HuH-7.5 (cell line): ENCODE measurements at regions not wholly inside any gene's neighbourhood (a gene's known extent, or its start where the extent isn't known, plus 50 kb on each side); places are given as distances from the start of the nearest gene placed in this dataset.

ENCODE experiments used
- DNase-seq: peaks from one replicate; pipeline ENCODE4 v3.0.0; 2011; ENCODE audit warnings: low spot score

DNA sequence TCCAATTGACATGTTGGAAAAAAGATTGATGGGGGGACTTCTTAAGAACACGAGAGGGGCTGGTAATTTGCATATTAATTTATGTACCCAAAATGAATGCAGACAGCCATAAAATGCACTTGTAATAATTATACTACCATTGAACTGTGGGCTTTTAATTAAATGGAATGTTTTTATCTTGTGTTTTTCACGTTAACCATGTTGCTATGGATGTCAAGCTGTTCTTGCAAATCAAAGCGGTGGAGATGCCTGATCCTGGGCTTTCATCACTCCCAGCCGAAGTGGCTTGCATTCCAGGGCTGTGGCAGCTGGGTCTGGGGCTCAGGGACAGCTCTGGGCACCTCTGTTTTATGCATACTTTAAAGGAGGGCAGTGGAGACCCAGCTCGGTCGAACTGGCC, 179.4 kb upstream of the TMTC4 start:
- DNase-seq, result no peak

DNA sequence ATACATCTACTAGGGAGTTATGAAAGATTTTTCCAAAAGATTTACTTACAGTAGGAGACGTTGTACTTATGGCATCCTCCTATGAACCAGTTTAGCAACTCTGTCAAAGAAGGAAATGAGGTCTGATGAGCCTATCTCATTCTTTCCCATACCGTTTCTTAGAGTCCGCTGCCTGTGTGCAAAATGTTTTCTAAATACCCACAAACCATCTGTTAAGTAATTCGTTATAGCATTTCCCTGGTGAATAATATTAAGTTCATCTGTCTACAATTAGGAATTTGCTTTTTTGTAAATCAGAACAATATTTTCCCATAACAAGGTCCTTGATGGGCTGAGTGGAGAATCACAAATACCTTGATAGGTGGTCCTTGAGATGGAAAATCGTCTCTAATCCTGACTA, 178.8 kb upstream of the TMTC4 start:
- no peak for DNase-seq

DNA sequence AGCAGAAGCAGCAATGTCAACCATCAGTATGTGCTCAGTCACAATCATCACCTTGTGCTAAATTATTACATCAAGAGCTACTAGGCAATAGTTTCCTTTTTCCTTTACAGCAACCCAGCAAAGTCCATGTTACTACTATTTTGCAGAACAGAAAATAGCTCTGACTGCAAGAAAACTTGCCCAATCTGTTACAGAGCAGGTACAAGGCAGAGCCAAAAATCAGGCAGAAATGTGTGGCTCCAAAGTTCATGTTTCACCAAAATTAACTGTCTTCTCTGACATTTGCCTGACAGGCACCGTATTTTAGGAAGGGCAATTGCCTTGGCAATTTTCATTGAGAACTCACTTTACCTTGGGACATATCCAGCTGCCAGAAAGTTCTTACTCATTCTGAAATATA, 177.6 kb upstream of the TMTC4 start:
- no peak for DNase-seq

DNA sequence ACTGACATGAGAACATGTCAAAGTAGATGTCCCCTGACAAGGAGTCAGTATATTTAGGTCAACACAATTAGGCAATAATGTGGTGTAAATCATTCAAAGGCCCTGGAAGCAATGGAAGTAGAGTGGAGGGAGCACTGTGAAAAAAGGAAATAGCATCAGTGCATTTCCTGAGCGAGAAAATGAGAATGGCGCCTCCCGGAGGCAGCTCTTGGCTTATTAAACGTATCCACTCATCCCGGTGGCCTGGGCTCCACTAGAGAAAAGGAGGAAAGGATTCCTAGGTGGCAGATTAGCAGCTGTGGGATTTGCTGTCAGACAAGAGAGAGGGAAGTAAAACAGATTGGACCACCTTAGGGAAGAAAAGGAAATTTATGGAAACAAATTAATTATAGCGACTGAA, 173.7 kb upstream of the TMTC4 start:
- DNase-seq, result no peak

DNA sequence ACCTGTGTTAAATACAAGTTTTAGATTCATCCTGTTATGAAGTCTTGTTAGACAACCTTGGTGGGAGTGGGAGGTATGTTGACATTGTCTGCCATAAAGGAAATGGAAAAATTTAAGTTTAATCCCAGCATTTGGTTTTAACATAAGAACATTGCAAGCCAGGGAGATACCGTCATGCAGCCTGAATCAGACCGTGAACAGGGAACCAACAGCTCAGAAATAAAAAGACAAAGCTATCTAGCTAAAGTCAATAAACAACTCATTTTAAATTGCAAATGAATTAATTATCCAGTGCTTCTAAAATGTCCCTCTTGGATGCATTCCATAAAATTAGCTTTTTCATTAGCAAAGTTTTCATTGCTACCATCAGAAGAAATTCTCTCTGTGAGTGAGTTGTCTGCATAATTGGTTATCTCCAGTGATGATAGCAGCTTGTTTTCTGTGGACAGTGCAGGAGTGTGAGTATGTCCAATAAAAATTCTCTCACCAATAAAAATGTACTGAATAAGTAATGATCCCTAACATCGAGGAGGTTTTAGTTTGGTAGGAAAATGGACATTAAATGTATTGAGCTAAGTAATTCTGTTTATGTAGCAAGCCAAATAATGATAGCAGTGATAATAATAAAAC, 170.6 kb upstream of the TMTC4 start:
- no peak for DNase-seq

DNA sequence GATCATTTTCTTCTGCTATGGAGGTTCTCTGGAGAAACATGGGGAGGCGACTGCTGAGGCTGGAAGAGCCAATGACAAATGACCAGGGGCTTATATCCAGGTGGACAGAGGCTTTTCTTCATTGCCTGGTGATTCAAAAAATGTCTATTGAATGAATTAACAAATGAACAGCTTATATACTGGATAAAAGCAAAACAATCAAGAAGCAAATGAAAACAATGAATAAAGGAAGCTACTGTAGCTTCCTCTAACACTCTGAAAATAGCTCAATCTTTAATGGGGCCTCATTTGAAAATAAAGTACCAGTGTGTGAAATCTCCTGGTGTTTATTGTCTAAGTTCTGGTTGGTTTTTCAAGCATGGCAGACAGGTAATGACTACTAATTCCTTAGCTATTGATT, 167.5 kb upstream of the TMTC4 start:
- no peak for DNase-seq

DNA sequence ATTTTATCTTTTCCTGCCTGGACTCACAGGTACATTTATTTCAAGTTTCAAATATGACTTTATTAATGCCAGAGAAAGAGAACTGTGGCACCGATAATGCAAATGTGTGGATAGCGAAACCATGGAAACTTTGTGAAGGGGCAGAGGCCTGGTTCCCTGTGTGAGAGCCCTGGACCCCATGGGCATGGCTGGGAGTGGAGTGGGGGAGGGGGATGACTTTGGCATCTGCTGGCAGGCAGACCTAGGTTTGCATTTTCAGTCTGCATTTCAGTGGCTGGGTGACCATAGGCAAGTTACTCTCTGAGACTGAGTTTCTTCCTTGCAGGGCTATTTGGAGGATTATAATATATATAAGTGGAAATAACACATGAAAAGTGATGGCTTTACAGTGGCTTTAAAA, 163.8 kb upstream of the TMTC4 start:
- DNase-seq, result no peak

DNA sequence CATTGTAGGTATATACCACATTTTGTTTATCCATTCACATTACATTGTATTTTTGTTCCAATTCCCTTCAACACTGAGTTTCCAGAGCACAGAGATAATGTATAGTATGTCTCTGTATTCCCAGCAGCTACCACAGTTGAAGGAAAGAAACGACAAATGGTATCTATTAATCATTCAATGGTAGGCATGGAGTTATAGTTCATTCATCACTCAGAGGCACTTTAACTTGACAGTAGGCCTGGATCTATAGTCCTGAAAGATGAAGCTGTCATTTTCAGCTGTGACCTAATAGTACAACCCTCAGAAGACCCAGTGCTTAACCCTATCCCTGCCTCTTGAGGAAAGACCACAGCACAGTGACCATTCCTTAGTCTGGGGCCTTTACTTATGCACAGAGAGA, 163.0 kb upstream of the TMTC4 start:
- no peak for DNase-seq

DNA sequence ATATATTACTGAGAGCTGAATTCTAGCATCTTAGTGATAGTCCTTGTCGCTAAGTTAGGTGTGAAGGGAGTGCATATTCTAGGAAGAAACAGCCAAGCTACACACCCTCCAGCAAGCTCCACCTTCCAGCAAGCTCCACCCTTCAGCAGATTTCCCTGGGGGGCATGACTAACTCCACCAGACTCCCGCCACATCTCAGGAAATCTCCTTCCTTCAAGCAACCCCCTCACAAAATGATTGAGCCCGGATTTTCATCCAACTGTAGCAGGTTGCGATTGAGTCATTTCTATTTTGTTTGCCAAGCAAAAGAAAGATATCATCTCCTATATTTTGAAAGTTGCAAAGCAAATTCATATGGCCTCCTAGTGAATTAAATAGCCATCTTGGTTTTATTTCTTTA, 162.1 kb upstream of the TMTC4 start:
- no peak for DNase-seq

DNA sequence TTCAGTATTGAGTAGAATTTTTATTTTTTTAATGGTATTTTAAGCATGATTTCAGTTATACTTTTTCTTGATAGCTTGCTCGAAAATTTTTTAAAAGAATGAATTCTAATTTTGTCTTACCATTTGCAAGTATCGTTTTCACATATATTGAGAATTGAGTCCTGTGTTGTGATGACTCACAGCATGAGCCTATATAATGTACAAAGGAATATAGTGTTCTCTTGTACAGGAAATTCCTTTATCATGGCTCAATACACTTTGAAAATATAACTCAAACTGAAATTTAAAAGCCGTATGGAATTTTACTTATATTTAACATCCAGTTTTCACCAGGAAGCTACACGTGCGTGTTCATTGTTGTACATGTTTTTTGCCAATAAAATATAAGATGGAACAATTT, 161.1 kb upstream of the TMTC4 start:
- DNase-seq, result no peak

DNA sequence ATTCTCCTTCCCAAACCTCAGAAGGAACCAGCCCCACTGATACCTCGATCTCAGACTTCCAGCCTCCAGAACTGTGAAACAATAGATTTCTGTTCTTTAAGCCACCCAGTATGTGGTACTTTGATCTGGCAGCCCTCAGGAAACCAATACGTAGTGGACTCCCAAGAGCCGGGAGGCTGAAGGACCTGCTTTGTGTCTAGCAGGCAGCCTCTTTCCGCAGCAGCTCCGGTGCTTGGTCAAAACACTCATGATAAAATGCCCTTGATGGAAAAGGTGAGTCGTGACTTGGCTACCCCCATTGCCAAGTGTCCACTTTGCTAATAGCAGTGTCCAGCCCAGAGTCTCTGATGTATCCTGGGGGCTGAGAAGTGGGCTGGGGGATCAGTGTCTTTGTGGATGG, 158.8 kb upstream of the TMTC4 start:
- DNase-seq, result no peak

DNA sequence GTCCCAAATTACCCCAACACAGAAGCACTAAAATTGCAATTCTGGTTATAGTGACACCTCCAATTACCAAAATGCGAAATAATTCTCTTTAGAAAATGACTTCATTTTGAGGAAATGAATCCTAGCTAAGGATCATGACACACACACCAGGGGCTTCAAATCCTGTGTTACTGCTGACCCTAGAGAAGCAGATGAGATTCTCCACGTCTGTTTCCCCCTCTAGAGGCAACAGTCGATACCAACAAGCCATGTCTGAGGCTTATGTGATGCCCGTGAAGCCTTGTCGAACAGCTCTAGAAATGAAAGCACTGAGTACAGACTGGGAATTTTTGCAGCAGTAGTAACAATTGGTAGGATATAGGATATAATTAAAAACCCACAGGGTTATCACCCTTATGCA, 153.6 kb upstream of the TMTC4 start:
- DNase-seq, result no peak

DNA sequence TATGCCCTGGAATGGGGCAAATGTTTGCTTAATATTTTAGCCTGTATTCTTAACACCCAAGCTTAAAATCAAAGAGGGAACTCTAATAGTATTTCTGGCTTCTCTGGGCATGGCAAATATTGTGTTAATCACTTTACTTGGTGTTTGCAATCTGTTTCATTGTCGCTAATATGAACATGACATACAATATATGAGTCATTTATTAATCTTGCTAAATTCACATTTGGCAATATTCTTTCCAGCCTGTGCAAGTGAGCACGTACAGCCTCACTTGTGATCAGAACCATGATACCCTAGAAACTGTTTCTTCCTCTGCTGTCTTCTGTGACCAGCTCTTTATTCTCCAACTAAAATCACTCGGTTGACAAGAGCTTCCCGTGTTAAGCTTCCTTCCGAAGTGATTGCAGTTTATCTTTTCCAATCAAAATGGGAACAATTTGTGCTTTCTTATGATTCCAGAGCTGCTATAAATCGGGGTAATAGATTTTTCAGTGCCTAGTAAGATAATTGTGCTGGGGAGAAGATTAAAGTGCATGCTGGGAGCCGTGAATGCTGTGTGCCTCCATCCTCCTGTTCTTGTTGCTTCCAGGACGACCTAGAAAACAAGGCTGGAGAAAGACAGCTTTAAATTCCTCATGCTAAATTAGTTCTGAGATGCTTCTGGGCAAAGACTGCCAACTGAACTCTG, 153.0 kb upstream of the TMTC4 start:
- no peak for DNase-seq

DNA sequence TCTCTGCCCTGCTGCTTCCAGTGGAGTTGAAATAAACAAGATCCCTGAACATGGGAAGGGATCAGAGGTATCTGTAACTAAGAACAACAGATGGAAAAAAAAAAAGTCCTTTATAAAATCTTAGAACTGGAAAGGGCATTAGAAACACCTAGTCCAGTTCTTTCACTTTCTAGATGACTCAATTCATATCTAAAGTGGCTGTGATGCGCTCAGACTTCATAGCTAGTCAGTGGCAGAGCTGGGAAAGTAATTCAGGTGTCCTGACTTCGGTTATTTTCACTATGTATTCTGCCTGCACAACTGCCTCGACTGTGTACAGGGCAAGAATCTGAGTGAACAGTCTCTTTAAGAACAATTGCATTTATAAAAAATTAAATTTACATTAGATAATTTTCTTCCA, 151.8 kb upstream of the TMTC4 start:
- DNase-seq, result no peak

DNA sequence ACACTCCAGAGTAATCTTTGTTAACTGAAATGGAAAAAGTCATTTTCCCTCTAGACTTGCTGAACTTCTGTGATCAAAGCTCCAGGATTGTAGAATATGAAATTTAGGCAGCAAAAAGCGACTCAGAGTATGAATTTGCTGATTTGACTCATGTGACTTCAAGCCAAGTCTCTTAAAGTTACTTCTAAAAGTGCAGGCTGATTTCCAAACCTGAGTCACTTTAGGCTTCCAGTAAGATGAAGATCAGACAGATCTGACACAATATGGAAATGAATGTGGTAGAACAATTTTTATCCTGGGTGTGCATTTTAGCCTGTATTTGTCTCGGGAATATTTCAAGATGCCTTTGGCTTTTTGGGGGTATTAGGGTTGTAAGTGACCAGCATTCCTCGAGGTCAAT, 151.0 kb upstream of the TMTC4 start:
- DNase-seq, result no peak

DNA sequence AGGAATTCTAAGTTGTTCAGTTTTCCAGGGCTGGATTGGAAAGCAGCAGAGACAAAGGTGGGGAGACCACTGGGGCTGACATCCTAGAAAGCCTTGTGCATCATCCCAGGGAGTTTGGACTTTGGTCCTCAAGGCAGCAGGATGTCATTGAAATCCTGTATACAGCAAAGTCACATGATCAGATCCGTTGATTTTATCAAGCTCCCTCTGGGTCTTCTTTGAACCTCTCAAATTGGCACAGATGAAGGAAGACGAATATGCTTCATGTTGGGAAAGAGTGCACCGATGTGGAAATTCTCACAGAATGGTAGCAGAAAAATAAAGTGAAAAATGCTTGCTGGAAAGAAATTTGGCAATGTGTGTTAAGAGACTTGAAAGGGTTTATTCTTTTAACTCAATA, 149.8 kb upstream of the TMTC4 start:
- no peak for DNase-seq

DNA sequence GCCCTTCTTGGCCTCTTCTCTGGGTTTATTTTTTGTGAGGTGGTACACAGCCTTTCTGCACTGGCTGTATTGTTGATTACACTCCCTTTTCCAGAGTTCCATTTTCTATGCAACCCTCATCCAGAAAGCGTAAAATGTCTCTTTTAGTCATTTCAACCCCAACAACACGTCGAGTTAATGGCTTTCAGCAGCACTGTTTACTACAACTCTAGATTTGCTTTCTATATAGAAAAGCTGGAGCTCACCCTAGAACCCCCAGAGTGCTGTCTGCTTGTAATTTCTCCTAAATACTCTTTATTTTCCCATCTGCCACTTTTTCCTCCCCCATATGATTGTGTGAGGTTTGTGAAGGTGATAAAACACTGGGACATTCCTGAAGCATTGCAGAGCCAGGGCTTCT, 148.9 kb upstream of the TMTC4 start:
- no peak for DNase-seq

DNA sequence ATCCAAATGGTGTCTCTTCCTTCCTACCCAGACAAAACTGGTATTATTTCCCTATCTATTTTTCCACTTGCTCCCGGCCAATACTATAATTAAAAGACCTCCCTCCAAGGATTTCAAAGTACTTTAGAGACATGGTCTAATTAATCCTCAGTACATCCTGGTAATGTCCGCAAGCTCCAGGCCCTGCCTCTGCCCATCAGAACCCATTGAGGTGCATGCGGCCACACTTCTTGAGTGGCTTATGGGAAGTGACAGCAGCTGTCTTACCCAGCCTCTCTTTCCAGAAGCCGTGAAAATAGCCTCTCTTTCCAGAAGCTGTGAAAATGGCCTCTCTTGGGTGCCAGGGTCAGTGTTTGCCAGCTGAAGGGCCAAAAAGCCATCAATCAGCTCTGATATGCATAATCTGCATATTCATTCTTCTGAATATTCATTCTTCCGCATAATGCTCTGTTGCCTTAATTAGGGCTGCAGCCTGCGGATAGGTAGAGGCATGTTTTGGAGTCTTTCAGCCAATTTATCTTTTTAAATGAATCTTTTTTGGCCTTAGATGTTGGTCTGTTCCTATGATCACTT, 148.4 kb upstream of the TMTC4 start:
- DNase-seq, result no peak

DNA sequence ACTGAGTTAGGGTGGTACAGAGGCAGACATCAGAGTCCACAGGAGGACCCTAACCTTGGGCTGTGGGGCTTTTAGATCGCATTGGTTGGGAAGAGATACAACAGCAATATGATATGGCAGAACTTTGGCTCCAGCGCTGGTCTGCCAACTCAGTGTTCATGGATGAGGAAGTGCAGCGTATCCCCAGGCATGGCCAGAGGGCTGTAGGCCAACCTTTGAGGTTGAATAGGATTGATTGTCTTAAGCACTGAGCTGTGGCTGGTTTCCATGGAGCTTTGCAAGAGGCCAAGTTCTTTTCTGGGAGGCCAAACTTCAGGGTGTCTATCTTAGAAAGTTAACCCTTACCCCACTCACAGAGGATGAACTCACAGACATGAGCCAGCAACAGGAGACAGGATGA, 144.1 kb upstream of the TMTC4 start:
- DNase-seq, result no peak

DNA sequence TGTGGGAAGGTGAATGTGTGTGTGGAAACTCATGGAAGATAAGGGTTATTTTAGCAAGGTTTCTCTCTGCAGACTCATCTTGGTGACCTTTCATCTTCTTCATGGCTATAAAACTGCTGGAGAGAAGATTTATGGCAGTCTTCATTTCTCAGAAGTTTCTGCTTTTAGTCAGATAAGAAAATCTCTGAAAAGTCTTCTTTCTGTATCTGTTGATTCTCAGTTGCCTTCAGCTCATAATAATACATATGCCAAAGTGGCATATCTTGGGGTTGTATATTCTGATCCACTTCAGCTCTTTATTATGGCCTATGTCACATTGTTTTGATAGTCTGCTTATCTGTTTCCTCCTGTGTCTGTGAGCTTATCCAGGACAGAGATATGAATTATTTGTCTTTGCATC, 143.3 kb upstream of the TMTC4 start:
- DNase-seq, result no peak

DNA sequence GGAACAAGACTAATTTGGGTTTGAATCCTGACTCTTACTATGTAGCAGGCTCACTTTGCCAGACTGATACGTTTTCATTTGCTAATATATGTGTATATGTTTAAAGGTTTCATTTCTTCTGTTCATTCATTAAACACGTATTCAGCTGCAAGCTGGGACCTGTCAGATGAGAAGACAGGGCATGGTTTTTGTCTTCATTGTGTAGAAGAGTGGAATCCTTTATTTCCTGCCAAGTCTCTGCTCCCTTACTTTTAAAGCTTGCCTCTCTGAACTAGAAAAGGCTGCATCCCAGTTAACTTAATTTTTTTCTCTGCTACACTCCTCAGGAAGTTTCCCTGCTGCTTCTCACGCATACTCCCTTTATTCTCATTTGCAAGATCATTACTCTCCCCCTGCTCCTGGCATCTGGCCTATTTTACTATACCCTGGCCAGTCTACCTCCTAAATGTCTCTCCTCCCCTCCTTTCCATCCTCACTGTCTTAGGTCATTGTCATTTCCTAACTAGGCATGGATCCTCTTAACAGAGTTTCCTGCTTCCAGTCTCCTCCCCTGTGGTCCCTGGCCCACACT, 141.0 kb upstream of the TMTC4 start:
- no peak for DNase-seq

DNA sequence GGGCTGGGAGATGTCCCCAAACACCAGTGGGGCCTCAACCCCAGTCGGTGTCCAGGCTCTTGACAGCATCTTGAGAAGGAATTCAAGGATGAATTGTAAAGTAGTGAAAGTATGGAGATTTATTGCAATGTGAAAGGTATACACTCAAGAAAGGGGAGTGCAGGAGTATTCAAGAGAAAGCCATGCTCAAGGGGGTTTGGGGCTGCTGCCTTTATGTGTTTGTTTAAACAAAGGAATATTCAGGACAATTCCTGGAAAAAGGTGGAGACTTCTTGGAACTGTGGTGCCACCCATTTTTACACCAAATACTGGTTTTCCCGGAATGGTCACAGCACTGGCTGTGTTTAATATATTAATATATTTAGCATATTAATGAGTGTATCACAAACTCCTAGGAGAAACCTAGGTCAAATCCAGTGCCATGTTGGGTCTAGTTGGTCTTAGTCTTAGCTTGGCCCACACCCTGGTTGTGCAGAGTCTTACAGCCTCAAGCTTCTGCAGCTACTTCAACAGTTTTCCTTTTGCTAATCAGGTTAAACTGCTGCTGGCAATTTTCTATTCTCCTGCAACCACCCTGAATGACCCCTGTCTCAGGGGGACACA, 138.5 kb upstream of the TMTC4 start:
- no peak for DNase-seq

DNA sequence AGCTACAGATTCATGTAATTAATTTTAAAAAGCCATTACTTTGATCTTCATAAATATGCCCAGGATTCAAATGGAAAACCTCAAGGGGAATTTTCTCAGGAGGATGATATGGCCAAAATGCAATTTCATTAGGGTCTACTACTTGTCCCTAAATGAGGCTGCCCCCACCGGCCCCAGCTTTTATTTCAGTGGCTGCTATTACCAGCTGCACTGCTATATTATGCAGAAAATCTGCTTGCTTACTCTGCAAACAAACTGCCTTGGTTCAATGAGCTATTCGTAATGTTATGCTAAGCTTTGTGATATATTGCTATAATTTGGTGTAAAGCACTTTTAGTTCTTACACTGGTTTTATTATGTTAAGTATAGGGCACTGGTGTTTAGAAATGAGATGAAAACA, 137.3 kb upstream of the TMTC4 start:
- DNase-seq, result no peak
